Limb (tissue), 2 donors: ENCODE measurements at regions not wholly inside any gene's neighbourhood (a gene's known extent, or its start where the extent isn't known, plus 50 kb on each side); places are given as distances from the start of the nearest gene placed in this dataset.
"Not testable (repeated sequence)": the region's sequence is repeated elsewhere in the genome, so short reads cannot be mapped to it uniquely, and the experiment has no call there.

Experiments
- DNase-seq, 2 donors: peaks; one replicate each; pipeline ENCODE4 v3.0.0-alpha.2; 2016; ENCODE audit errors: extremely low spot score in 2 of 2

- no peak for DNase-seq
Observed at GRCh38 chr3:5542472-5542871, 355.0 kb downstream of the EDEM1 start.

- no peak for DNase-seq
Observed at GRCh38 chr3:5543047-5543446, 355.5 kb downstream of the EDEM1 start.

GRCh38 chr3:5545719-5546118, 358.2 kb downstream of the EDEM1 start:
- no peak for DNase-seq

DNA sequence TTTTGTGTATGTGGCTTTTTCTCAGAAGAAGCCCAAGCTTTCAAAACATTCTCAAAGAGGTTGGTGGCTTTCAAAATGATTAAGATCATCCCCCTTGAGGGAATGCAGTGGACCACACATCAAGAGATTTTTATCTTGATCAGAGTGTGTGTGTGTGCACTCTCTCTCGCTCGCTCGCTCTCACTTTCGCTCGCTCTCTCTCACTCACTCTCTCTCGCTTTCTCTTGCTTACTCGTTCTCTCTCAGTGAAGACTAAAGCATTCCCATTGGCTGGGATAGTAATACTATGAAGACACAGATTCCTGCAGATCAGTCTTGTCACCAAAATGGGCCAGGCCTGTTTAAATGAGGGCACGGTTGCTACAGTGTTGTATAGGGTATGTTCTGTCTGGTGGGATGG, 365.7 kb downstream of the EDEM1 start:
- no peak for DNase-seq

DNA sequence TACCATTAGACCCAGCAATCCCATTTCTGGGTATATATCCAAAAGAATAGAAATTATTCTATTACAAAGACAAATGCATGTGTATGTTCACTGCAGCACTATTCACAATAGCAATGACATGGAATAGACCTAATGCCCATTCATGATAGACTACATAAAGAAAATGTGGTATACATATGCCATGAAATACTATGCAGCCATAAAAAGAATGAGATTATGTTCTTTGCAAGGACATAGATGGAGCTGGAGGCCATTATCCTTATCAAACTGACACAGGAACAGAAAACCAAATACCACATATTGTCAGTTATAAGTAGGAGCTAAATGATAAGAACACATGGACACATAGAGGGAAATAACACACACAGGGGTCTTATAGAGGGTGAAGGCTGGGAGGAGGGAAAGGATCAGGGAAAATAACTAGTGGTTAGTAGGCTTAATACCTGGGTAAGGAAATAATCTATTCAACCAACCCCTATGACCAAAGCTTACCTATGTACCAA, 366.8 kb downstream of the EDEM1 start:
- DNase-seq: no peak

- DNase-seq: no peak
Observed at GRCh38 chr3:5560199-5560598, 372.7 kb downstream of the EDEM1 start.

DNA sequence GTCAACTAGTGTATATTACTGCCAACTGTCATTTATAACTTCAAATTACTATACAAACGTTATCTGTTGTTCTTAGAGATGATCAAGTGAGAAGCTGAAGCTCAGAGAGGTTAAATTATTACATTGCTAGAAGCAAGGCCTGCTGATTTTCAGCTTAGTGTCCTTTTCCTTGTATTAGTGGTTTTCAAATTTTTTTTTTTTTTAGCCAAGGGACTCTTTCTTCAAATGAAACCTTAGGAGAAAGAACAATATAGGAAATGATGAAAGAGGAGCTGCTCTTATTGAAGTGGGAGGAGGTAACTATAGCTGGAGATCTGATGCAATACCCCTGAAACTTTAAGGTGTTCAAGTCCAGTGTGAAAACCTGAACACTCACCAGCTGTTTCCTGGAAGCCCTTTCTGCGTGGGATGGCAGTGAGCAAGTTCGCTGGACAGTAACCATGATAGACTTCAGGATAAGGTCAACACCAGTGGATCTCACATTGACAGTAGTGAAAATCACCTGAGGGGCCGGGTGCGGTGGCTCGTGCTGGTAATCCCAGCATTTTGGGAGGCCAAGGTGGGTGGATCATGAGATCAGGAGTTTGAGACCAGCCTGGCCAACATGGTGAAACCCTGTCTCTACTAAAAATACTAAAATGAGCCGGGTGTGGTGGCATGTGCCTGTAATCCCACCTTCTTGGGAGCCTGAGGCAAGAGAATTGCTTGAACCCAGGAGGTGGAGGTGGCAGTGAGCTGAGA, 376.2 kb downstream of the EDEM1 start:
- no peak for DNase-seq

GRCh38 chr3:5564278-5564666, 376.8 kb downstream of the EDEM1 start:
- no peak for DNase-seq

DNA sequence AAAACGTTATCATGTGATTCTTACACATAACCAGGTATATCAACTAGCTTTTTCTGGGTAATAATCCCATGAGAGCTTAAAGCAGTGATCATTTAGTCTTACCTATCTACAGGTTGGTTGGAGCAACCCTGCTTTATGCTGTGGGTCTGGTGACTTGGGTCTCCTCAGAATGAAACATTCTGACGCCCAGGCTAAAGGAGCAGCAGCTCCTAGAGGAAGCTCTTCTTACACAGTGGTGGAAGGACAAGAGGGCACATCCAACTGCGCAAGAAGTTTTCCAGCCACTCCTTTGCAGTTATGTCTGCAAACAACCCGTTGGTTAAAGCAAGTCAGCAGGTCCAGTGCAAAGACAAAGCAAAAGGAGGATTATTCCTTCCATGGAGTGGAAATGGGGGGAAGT, 377.5 kb downstream of the EDEM1 start:
- no peak for DNase-seq

- DNase-seq: no peak
Observed at GRCh38 chr3:5567113-5567512, 379.6 kb downstream of the EDEM1 start.

DNA sequence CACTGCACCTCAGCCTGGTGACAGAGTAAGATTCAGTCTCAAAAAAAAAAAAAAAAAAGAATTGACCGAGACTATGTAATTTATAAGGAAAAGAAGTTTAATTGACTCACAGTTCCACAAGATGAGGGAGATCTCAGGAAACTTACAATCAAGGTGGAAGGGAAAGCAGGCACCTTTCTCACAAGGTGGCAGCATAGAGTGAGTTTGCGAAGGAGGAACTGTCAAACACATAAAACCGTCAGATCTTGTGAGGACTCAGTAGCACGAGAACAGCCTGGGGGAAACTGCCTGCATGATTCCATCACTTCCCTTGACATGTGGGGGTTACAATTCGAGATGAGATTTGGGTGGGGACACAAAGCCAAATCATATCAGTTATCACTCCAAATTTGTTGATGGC, 380.9 kb downstream of the EDEM1 start:
- DNase-seq: no peak

DNA sequence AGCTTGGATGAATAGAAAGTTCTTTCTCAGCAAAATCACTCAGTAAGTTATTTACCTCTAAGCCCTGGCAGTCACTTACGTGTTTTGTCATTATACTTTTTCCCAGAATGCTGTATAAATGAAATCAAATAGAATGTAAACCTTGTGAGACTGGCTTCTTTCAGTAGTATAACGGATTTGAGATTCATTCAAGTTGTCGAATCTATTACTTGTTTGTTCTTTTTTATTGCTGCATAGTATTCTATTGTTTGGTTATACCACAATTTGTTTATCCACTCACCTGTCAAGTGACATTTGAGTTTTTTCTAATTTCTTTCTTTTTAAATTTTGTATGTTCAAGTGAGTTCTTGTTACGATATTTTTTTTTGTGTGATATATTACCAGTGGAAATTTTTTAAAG, 381.6 kb downstream of the EDEM1 start:
- no peak for DNase-seq

GRCh38 chr3:5572168-5572567, 384.7 kb downstream of the EDEM1 start:
- DNase-seq: no peak

DNA sequence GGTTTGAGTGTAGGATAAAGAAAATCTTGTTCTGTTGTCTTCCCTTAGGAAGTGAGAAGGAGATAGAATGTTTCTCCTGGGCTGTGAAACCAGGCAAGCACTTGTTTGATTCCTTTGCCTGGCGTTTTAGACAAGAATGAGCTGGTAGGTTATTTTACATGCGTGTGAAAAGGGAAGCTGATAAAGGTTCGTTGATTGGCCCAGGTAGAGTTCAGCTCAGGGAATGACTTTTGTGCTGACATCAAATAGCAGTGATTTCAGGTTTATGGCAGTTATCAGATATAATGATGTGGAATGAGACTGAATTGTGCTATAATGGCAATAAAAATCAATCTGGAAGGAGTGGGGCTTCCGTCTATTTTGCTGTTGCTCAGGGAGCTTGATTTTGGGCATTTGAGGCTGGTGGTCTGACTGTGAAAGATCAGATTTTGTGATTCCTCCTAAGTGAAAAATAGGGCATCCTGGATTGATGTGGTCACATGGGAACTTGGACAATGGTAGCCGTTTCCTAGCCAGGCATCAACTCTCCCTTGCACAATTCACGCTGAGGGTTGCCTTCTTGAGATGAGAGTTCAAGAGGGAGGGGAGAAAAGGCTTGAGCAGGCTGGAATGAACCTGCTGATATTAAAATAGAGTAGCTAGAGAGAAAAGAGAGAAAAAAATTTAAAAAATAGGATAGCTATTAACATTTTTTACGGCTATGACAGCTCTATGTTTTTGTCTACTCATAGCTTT, 388.9 kb downstream of the EDEM1 start:
- DNase-seq: no peak

- no peak for DNase-seq
Observed at GRCh38 chr3:5579139-5579602, 391.7 kb downstream of the EDEM1 start.

DNA sequence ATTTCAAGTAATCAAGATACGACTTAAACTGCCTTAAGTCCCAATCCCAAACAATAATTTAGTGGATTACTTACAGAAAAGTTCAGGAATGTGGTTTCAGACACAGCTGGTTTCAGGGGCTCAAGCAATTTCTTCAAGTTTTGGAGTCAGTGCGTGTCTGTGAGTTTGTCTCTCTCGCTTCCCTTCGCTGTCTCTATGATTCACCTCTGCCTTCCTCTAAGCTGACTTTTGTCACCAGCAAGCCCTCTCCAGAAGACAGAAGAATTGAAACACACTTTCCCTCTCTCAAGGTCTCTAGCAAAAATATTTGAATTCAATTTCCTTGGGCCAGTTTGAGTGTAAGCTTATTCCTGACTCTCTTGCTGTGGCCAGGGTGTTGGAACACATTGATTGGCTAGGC, 392.4 kb downstream of the EDEM1 start:
- no peak for DNase-seq

- no peak for DNase-seq
Observed at GRCh38 chr3:5580826-5581225, 393.3 kb downstream of the EDEM1 start.

GRCh38 chr3:5581743-5582142, 394.2 kb downstream of the EDEM1 start:
- DNase-seq: no peak

- DNase-seq: no peak
Observed at GRCh38 chr3:5583920-5584319, 396.4 kb downstream of the EDEM1 start.

DNA sequence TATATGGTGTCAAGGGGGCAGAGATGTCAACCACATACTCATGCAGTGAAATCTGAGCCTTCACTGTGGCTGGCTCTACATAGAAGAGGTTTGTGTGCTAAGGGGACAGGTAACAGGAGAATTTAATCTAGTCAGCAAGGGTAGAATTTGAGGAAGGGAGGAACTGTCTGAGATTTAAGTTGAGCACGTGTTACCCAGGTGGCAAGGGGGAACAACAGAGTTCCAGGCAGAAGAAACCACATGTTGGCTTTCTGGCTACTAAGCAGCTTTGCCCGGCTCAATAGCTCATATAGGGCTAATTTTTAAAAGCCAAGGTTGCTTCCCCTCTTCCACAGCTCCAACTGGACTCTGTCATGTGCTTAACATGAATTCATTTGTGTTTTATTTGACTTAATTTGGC, 397.6 kb downstream of the EDEM1 start:
- no peak for DNase-seq

DNA sequence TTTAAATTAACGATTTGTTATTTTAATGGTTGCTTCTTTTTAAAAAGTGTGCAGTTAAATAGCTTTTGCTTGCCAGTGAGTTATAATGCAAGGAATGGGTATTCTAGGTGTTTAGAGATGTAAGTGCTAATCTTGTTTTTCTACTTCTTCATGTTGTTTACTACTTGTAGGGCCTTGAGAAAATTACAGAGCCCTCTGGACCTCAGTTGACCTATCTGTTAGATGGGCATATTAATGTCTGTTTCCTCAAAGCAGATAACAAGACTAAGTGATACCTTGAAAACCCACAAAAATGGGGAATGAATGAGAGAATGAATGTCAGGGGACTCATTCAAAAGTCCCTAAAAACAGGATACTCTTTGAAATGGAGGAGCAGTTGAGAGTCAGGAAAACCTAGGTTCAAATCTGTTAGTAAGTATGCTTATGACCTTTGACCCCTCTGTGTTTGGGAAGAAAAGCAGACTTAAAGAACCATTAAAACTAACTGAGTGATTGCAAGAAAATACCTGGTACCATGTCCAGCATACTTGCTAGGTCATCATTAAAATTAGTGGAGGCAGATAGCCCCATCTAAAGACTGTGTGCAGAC, 419.5 kb downstream of the EDEM1 start:
- DNase-seq: no peak

- DNase-seq: no peak
Observed at GRCh38 chr3:5607581-5607980, 420.1 kb downstream of the EDEM1 start.

GRCh38 chr3:5608971-5609370, 421.5 kb downstream of the EDEM1 start:
- DNase-seq: not testable (repeated sequence)
